ENCODE measurements at regions not wholly inside any gene's neighbourhood (a gene's known extent, or its start where the extent isn't known, plus 50 kb on each side); places are given as distances from the start of the nearest gene placed in this dataset.

GRCh38 chr12:84741031-84741430 lies 171.6 kb downstream of the SLC6A15 start:
- DNase-seq (ENCODE audit: low read depth in 2 of 2), result no peak

GRCh38 chr12:84740602-84741001 lies 172.0 kb downstream of the SLC6A15 start:
- DNase-seq (ENCODE audit: low read depth in 2 of 2), result no peak

GRCh38 chr12:84738481-84738972 lies 174.1 kb downstream of the SLC6A15 start:
- DNase-seq (ENCODE audit: low read depth in 2 of 2), result no peak

- no peak for DNase-seq (ENCODE audit: low read depth in 2 of 2)
These were observed 179.7 kb downstream of the SLC6A15 start for GRCh38 chr12:84732828-84733340.

- no peak for DNase-seq (ENCODE audit: low read depth in 2 of 2)
These were observed 181.9 kb downstream of the SLC6A15 start for GRCh38 chr12:84730561-84731162.

- DNase-seq (ENCODE audit: low read depth in 2 of 2), result no peak
These were observed 184.6 kb downstream of the SLC6A15 start for GRCh38 chr12:84727961-84728360.

- DNase-seq (ENCODE audit: low read depth in 2 of 2), result no peak
These were observed 185.8 kb downstream of the SLC6A15 start for GRCh38 chr12:84726780-84727179.

- no peak for DNase-seq (ENCODE audit: low read depth in 2 of 2)
These were observed 188.6 kb downstream of the SLC6A15 start for GRCh38 chr12:84723988-84724387.

- DNase-seq (ENCODE audit: low read depth in 2 of 2), result no peak
These were observed 192.6 kb downstream of the SLC6A15 start for GRCh38 chr12:84719997-84720396.

GRCh38 chr12:84718906-84719305 lies 193.7 kb downstream of the SLC6A15 start:
- no peak for DNase-seq (ENCODE audit: low read depth in 2 of 2)

GRCh38 chr12:84712747-84713146 lies 199.9 kb downstream of the SLC6A15 start:
- DNase-seq (ENCODE audit: low read depth in 2 of 2), result no peak

- no peak for DNase-seq (ENCODE audit: low read depth in 2 of 2)
These were observed 206.2 kb downstream of the SLC6A15 start for GRCh38 chr12:84706374-84706773.

GRCh38 chr12:84704856-84705255 lies 207.7 kb downstream of the SLC6A15 start:
- DNase-seq (ENCODE audit: low read depth in 2 of 2), result no peak

GRCh38 chr12:84702001-84702400 lies 210.6 kb downstream of the SLC6A15 start:
- DNase-seq (ENCODE audit: low read depth in 2 of 2), result no peak

- DNase-seq (ENCODE audit: low read depth in 2 of 2), result no peak
These were observed 211.6 kb downstream of the SLC6A15 start for GRCh38 chr12:84701041-84701440.

- no peak for DNase-seq (ENCODE audit: low read depth in 2 of 2)
These were observed 213.8 kb downstream of the SLC6A15 start for GRCh38 chr12:84698576-84699333.

- DNase-seq (ENCODE audit: low read depth in 2 of 2), result no peak
These were observed 215.6 kb downstream of the SLC6A15 start for GRCh38 chr12:84696908-84697540.

- no peak for DNase-seq (ENCODE audit: low read depth in 2 of 2)
These were observed 216.3 kb downstream of the SLC6A15 start for GRCh38 chr12:84696281-84696680.

GRCh38 chr12:84694116-84694515 lies 218.5 kb downstream of the SLC6A15 start:
- no peak for DNase-seq (ENCODE audit: low read depth in 2 of 2)

- no peak for DNase-seq (ENCODE audit: low read depth in 2 of 2)
These were observed 220.5 kb downstream of the SLC6A15 start for GRCh38 chr12:84692071-84692470.

- DNase-seq (ENCODE audit: low read depth in 2 of 2), result no peak
These were observed 221.3 kb downstream of the SLC6A15 start for GRCh38 chr12:84691266-84691665.

- DNase-seq (ENCODE audit: low read depth in 2 of 2), result no peak
These were observed 223.0 kb downstream of the SLC6A15 start for GRCh38 chr12:84689638-84690037.

All from dermis microvascular lymphatic vessel endothelial cell (primary cell).